Uterus (tissue), 3 donors: ENCODE measurements at regions not wholly inside any gene's neighbourhood (a gene's known extent, or its start where the extent isn't known, plus 50 kb on each side); places are given as distances from the start of the nearest gene placed in this dataset.

Source experiments
- DNase-seq, 2 donors: peaks; one replicate each; pipeline ENCODE4 v3.0.0-alpha.2; 2019 to 2020
- H3K27ac ChIP-seq, 2 donors: fragments of 200-600 bp; sonication (generic); 1 replicate in 1 of 2; 2 replicates in 1 of 2; pipeline ENCODE4 v1.5.1; 2016 to 2018
- H3K27me3 ChIP-seq, 2 donors: fragments of 200-600 bp; sonication (generic); one replicate each; pipeline ENCODE4 v1.5.1; 2018 to 2019; ENCODE audit warnings: control low read depth in 1 of 2
- H3K36me3 ChIP-seq, 2 donors: fragments of 200-600 bp; sonication (generic); one replicate each; pipeline ENCODE4 v1.5.1; 2019; ENCODE audit warnings: control low read depth in 1 of 2
- H3K4me1 ChIP-seq, 2 donors: fragments of 200-600 bp; sonication (generic); one replicate each; pipeline ENCODE4 v1.5.1; 2018 to 2019; ENCODE audit warnings: control low read depth in 1 of 2
- H3K4me3 ChIP-seq, 2 donors: fragments of 200-600 bp; sonication (generic); 1 replicate in 1 of 2; 2 replicates in 1 of 2; pipeline ENCODE4 v1.5.1; 2018 to 2019; ENCODE audit warnings: mild to moderate bottlenecking in 1 of 2
- H3K9me3 ChIP-seq, 2 donors: fragments of 200-600 bp; sonication (generic); one replicate each; pipeline ENCODE4 v1.5.1; 2019; ENCODE audit warnings: control low read depth in 1 of 2
- CTCF ChIP-seq, 4 experiments: fragments of 200-600 bp in 2 of 4; fragments of 450-650 bp in 2 of 4; sonication (generic) in 2 of 4; IDR thresholded peaks; one replicate each; pipeline ENCODE4 v1.5.1; 2016 to 2019; ENCODE audit warnings: antibody characterized with exemption in 4 of 4, mild to moderate bottlenecking in 2 of 4, moderate library complexity in 1 of 4
- POLR2A ChIP-seq, 2 donors: fragments of 450-650 bp; IDR thresholded peaks; one replicate each; pipeline ENCODE4 v1.6.1; 2016; ENCODE audit warnings: antibody characterized with exemption in 2 of 2, mild to moderate bottlenecking in 1 of 2, moderate library complexity in 1 of 2
- intact Hi-C: fragments of 100-400 bp; cut with DNase I; formaldehyde crosslinking; loops from one replicate; pipeline ENCODE4 v1.15.1; 2023; ENCODE audit warnings: low total_unique reads
- donor health status: DM: yes; HTN: yes; CAD: no.

- Histone ChIP-seq H3K4me3 (no peak overlapping the region), H3K9me3 (no peaks in the 10 kb centered on the region), H3K27ac (no peak overlapping the region), H3K4me1 (no peaks in the 10 kb centered on the region), H3K36me3 (no peaks in the 10 kb centered on the region), H3K27me3 (peaks cover 0 to 9% of the 10 kb centered on the region in 2 donors)
- no peak for TF ChIP-seq CTCF (IDR thresholded peaks at IDR 0.05)
- no peak for TF ChIP-seq POLR2A (IDR thresholded peaks at IDR 0.05)
- no peak for DNase-seq
- intact Hi-C loops = no loop called here
Observed at GRCh38 chr5:73336366-73336765, 112.2 kb downstream of the FOXD1 start.

GRCh38 chr5:73333944-73334703 is 114.5 kb downstream of the FOXD1 start:
- no peaks in the 10 kb centered on the region for H3K36me3 ChIP-seq
- H3K4me3 ChIP-seq = no peak overlapping the region

GRCh38 chr5:73330613-73331012 is 118.0 kb downstream of the FOXD1 start:
- intact Hi-C loops = no loop called here
- H3K27me3 ChIP-seq = peaks cover 0 to 9% of the 10 kb centered on the region in 2 donors
- TF ChIP-seq CTCF (IDR thresholded peaks at IDR 0.05) (no peak), POLR2A (IDR thresholded peaks at IDR 0.05) (no peak)
- no peaks in the 10 kb centered on the region for H3K9me3 ChIP-seq
- no peak for DNase-seq
- no peak overlapping the region for H3K27ac ChIP-seq
- no peak overlapping the region for H3K4me3 ChIP-seq
- no peaks in the 10 kb centered on the region for H3K36me3 ChIP-seq
- no peaks in the 10 kb centered on the region for H3K4me1 ChIP-seq

More at GRCh38 chr5:73333944-73334703, 114.5 kb downstream of the FOXD1 start:
- Histone ChIP-seq H3K27me3 (peaks cover 0 to 9% of the 10 kb centered on the region in 2 donors), H3K9me3 (no peaks in the 10 kb centered on the region), H3K27ac (no peak overlapping the region), H3K4me1 (no peaks in the 10 kb centered on the region)
- intact Hi-C loops = no loop called here
- DNase-seq = no peak
- TF ChIP-seq CTCF (IDR thresholded peaks at IDR 0.05) (no peak), POLR2A (IDR thresholded peaks at IDR 0.05) (no peak)

GRCh38 chr5:73328640-73329039 is 119.9 kb downstream of the FOXD1 start:
- Histone ChIP-seq H3K4me3 (no peak overlapping the region), H3K9me3 (no peaks in the 10 kb centered on the region), H3K27me3 (peaks cover 0 to 2% of the 10 kb centered on the region in 2 donors), H3K36me3 (no peaks in the 10 kb centered on the region), H3K4me1 (no peaks in the 10 kb centered on the region), H3K27ac (no peak overlapping the region)
- TF ChIP-seq CTCF (IDR thresholded peaks at IDR 0.05) (no peak), POLR2A (IDR thresholded peaks at IDR 0.05) (no peak)
- DNase-seq = no peak
- intact Hi-C loops = no loop called here

GRCh38 chr5:73327908-73328455 is 120.6 kb downstream of the FOXD1 start:
- DNase-seq = no peak
- Histone ChIP-seq H3K9me3 (no peaks in the 10 kb centered on the region), H3K36me3 (no peaks in the 10 kb centered on the region), H3K4me1 (no peaks in the 10 kb centered on the region), H3K4me3 (no peak overlapping the region), H3K27me3 (no peaks in the 10 kb centered on the region), H3K27ac (no peak overlapping the region)
- intact Hi-C loops = no loop called here
- TF ChIP-seq CTCF (IDR thresholded peaks at IDR 0.05) (no peak), POLR2A (IDR thresholded peaks at IDR 0.05) (no peak)
